Testis (tissue), 2 donors: ENCODE measurements at regions not wholly inside any gene's neighbourhood (a gene's known extent, or its start where the extent isn't known, plus 50 kb on each side); places are given as distances from the start of the nearest gene placed in this dataset.

Experiments
- DNase-seq: peaks from one replicate; pipeline ENCODE4 v3.0.0-alpha.2; 2019
- H3K27ac ChIP-seq, 2 donors: fragments of 200-600 bp; sonication (generic); one replicate each; pipeline ENCODE4 v1.5.1; 2019
- H3K27me3 ChIP-seq: fragments of 200-600 bp; sonication (generic); one replicate; pipeline ENCODE4 v1.5.1; 2019
- H3K36me3 ChIP-seq: fragments of 200-600 bp; sonication (generic); one replicate; pipeline ENCODE4 v1.5.1; 2017; ENCODE audit warnings: low read depth; ENCODE audit errors: missing control alignments
- H3K4me1 ChIP-seq: fragments of 200-600 bp; sonication (generic); one replicate; pipeline ENCODE4 v1.5.1; 2019
- H3K4me3 ChIP-seq, 2 donors: fragments of 200-600 bp; sonication (generic); one replicate each; pipeline ENCODE4 v1.5.1; 2017 to 2019
- H3K9me3 ChIP-seq: fragments of 200-600 bp; sonication (generic); one replicate; pipeline ENCODE4 v1.5.1; 2017
- POLR2A ChIP-seq: fragments of 450-650 bp; IDR thresholded peaks from one replicate; pipeline ENCODE4 v1.6.1; 2017; ENCODE audit warnings: antibody characterized with exemption, mild to moderate bottlenecking, moderate library complexity
- WGBS, 2 donors: methylation state at CpG; one replicate each; pipeline ENCODE4 v1.1.5; 2018; 5-methylcytosine and 5-hydroxymethylcytosine counted together
- intact Hi-C: fragments of 100-400 bp; cut with DNase I; formaldehyde crosslinking; loops from one replicate; pipeline ENCODE4 v1.15.1; 2023; ENCODE audit warnings: low total_unique reads
- TF ChIP-seq, protein P1 (sequence below), 3 experiments: fragments of 450-650 bp in 2 of 3; fragments of 200-600 bp in 1 of 3; sonication (generic) in 1 of 3; IDR thresholded peaks; one replicate each; pipeline ENCODE4 v1.5.1; 2016 to 2019; ENCODE audit warnings: antibody characterized with exemption in 3 of 3, mild to moderate bottlenecking in 2 of 3, moderate library complexity in 1 of 3

DNA sequence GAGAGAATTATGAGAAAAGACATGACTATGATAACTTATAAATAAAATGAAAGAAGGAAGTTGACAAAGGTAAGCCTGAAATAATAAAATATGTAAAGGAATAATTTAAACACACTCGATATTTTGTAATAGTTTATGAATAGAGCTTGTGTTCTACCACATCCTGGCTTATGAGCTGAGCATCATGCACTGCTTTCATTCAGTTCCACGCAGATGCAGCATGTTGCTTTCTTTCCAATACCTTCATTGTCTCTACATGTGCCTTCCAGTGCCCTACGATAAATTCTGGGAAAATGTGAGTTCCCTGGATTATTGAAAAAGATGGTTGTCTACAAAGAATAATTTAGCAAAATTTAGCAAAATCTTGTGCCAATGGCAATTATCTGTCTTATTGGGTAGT, 398.9 kb upstream of the SEMA3C start:
- Histone ChIP-seq H3K4me3 (no peak overlapping the region), H3K4me1 (no peaks in the 10 kb centered on the region), H3K9me3 (no peaks in the 10 kb centered on the region), H3K27ac (no peak overlapping the region), H3K27me3 (no peaks in the 10 kb centered on the region), H3K36me3 (no peaks in the 10 kb centered on the region)
- DNase-seq = no peak
- 69 to 74% methylated on average over 3 of the region's 3 CpGs for WGBS, 2 donors
- TF ChIP-seq, protein P1, sequence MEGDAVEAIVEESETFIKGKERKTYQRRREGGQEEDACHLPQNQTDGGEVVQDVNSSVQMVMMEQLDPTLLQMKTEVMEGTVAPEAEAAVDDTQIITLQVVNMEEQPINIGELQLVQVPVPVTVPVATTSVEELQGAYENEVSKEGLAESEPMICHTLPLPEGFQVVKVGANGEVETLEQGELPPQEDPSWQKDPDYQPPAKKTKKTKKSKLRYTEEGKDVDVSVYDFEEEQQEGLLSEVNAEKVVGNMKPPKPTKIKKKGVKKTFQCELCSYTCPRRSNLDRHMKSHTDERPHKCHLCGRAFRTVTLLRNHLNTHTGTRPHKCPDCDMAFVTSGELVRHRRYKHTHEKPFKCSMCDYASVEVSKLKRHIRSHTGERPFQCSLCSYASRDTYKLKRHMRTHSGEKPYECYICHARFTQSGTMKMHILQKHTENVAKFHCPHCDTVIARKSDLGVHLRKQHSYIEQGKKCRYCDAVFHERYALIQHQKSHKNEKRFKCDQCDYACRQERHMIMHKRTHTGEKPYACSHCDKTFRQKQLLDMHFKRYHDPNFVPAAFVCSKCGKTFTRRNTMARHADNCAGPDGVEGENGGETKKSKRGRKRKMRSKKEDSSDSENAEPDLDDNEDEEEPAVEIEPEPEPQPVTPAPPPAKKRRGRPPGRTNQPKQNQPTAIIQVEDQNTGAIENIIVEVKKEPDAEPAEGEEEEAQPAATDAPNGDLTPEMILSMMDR (IDR thresholded peaks at IDR 0.05) = no peak
- intact Hi-C loops = no loop called here

DNA sequence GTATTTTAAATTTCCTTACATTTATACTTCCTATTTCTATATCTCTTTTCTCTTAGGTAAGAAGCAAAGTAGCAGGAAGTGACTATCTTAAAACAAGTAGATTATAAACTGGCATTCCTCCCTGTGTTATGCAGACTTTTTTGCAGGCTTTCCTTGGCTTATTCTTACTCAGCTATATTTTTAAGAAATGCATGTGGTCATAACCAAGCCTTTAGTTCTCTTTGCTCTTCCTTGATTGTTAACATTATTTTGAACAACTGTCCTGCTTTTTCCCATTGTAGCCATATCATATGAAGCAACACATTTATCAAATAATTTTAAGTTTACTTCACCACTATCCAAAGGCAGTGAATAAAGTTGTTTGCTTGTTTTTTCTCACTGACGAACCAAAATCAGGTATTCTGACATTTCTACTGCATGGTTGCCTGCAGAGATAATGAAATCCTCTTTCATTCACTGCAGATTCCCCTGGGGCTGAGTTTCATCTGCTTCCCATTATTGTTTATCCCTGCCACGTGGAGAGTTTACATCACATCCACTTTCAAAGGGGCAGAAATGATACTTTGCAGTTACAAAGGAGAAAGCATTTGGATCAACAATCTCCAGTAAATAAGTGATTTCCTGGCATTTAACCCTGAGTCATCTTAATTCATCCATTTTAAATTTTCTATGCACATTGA, 389.9 kb upstream of the SEMA3C start:
- intact Hi-C loops = no loop called here
- no peak for DNase-seq
- no peak overlapping the region for H3K4me3 ChIP-seq

DNA sequence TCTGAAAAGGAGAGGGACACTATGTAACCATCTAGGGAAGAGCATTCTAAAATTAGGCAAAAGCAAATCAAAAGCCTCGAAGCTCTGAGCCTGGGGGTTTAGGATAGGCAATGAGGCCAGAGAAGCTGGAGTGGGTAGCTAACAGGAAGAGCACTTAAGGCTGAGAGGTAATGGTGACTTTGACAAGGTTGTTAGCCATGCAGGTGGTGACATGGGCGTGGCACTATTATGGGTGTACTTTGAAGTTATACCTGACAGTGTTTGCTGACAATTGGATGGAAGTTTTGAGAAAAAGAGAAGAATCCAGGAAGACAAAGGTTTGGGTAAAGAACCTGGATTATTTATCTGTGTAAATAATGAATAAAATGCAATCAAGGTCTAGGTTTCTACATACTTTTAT, 383.0 kb upstream of the SEMA3C start:
- 74 to 79% methylated on average over 2 of the region's 2 CpGs for WGBS, 2 donors
- intact Hi-C loops = no loop called here
- TF ChIP-seq POLR2A = no peak
- TF ChIP-seq, protein P1 (IDR thresholded peaks at IDR 0.05) = no peak
- Histone ChIP-seq H3K27me3 (no peaks in the 10 kb centered on the region), H3K4me3 (no peak overlapping the region), H3K4me1 (no peaks in the 10 kb centered on the region), H3K36me3 (no peaks in the 10 kb centered on the region), H3K9me3 (no peaks in the 10 kb centered on the region), H3K27ac (no peak overlapping the region)
- DNase-seq = no peak

More for the DNA sequence above, 389.9 kb upstream of the SEMA3C start:
- H3K4me1 ChIP-seq = no peaks in the 10 kb centered on the region
- H3K36me3 ChIP-seq = no peaks in the 10 kb centered on the region
- no peak overlapping the region for H3K27ac ChIP-seq
- no peaks in the 10 kb centered on the region for H3K27me3 ChIP-seq
- H3K9me3 ChIP-seq = no peaks in the 10 kb centered on the region
- 33 to 35% methylated on average over 2 of the region's 2 CpGs for WGBS, 2 donors
- no peak for TF ChIP-seq POLR2A
- TF ChIP-seq, protein P1 (IDR thresholded peaks at IDR 0.05) = no peak

DNA sequence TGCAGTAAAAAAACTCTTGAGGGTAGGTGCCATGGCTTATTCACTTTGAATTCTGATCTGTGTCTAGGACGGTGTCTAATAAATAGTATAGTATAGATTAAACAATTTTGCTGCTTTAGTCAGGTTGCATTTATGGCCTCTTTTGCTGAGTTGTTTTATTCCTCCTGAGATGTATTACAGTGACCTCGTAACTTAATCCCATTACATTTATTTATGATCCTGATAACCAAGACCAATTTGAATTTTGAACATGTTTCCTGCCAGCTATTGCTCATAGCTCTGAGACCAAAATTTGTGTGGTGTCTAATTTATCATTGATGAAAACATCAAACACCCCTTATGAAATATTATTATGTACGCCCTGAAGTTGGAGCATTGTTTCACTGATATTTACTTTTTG, 381.9 kb upstream of the SEMA3C start:
- WGBS, 2 donors = 94 to 95% methylated on average over 3 of the region's 3 CpGs
- H3K9me3 ChIP-seq = no peaks in the 10 kb centered on the region
- H3K27ac ChIP-seq = no peak overlapping the region
- no peaks in the 10 kb centered on the region for H3K4me1 ChIP-seq
- intact Hi-C loops = no loop called here
- H3K4me3 ChIP-seq = no peak overlapping the region
- DNase-seq = no peak
- no peaks in the 10 kb centered on the region for H3K36me3 ChIP-seq
- no peaks in the 10 kb centered on the region for H3K27me3 ChIP-seq
- TF ChIP-seq, protein P1 (IDR thresholded peaks at IDR 0.05) = no peak
- TF ChIP-seq POLR2A = no peak

DNA sequence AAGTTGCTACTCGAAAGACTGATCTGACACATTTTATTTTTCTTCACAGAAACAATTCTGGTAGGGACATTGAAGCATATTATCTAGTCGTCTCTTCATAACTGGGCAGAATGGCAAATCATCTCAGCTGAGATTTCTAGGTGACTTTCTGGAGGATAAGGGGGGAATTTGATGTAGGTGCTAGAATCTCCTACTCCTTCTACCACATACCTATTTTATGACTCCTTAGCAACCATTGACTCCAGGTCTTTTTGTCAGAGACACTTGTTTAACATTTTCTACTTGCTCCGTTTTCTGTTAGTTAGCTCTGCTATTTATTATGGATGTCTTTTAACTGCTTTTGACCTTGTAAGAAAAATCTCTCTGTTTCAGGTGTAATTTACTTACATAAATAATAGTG, 380.9 kb upstream of the SEMA3C start:
- H3K4me1 ChIP-seq = no peaks in the 10 kb centered on the region
- no peaks in the 10 kb centered on the region for H3K9me3 ChIP-seq
- no peak overlapping the region for H3K4me3 ChIP-seq
- intact Hi-C loops = no loop called here
- TF ChIP-seq, protein P1 (IDR thresholded peaks at IDR 0.05) = no peak
- TF ChIP-seq POLR2A = no peak
- H3K27ac ChIP-seq = no peak overlapping the region
- H3K27me3 ChIP-seq = no peaks in the 10 kb centered on the region
- no peak for DNase-seq
- 48 to 64% methylated on average over 3 of the region's 3 CpGs for WGBS, 2 donors
- H3K36me3 ChIP-seq = no peaks in the 10 kb centered on the region
